ENCODE measurements at regions not wholly inside any gene's neighbourhood (a gene's known extent, or its start where the extent isn't known, plus 50 kb on each side); places are given as distances from the start of the nearest gene placed in this dataset.
"Not testable (repeated sequence)": the region's sequence is repeated elsewhere in the genome, so short reads cannot be mapped to it uniquely, and the experiment has no call there.

GRCh38 chr13:76295020-76295419 is 591.2 kb downstream of the KCTD12 start:
- DNase-seq (ENCODE audit: low read depth) = not testable (repeated sequence)

GRCh38 chr13:76293751-76294150 is 592.5 kb downstream of the KCTD12 start:
- no peak for DNase-seq (ENCODE audit: low read depth)

- DNase-seq (ENCODE audit: low read depth) = peak; percentile 16
Measured at GRCh38 chr13:76293346-76293745, 592.9 kb downstream of the KCTD12 start.

GRCh38 chr13:76292726-76293125 is 593.5 kb downstream of the KCTD12 start:
- no peak for DNase-seq (ENCODE audit: low read depth)

- DNase-seq (ENCODE audit: low read depth) = no peak
Measured at GRCh38 chr13:76292031-76292430, 594.2 kb downstream of the KCTD12 start.

GRCh38 chr13:76289558-76289957 is 596.6 kb downstream of the KCTD12 start:
- DNase-seq (ENCODE audit: low read depth) = no peak

GRCh38 chr13:76286178-76286577 is 600.0 kb downstream of the KCTD12 start:
- no peak for DNase-seq (ENCODE audit: low read depth)

GRCh38 chr13:76285463-76285862 is 600.7 kb downstream of the KCTD12 start:
- no peak for DNase-seq (ENCODE audit: low read depth)

GRCh38 chr13:76279766-76280165 is 606.4 kb downstream of the KCTD12 start:
- not testable (repeated sequence) for DNase-seq (ENCODE audit: low read depth)

- peak; percentile 3 for DNase-seq (ENCODE audit: low read depth)
Measured at GRCh38 chr13:76271728-76272232, 614.4 kb downstream of the KCTD12 start.

GRCh38 chr13:76268307-76268706 is 617.9 kb downstream of the KCTD12 start:
- not testable (repeated sequence) for DNase-seq (ENCODE audit: low read depth)

- DNase-seq (ENCODE audit: low read depth) = no peak
Measured at GRCh38 chr13:76267216-76267615, 619.0 kb downstream of the KCTD12 start.

- no peak for DNase-seq (ENCODE audit: low read depth)
Measured at GRCh38 chr13:76266561-76266960, 619.6 kb downstream of the KCTD12 start.

GRCh38 chr13:76250211-76250610 is 614.1 kb downstream of the LMO7 start:
- DNase-seq (ENCODE audit: low read depth) = no peak

GRCh38 chr13:76245920-76246319 is 609.8 kb downstream of the LMO7 start:
- DNase-seq (ENCODE audit: low read depth) = no peak

GRCh38 chr13:76245211-76245610 is 609.1 kb downstream of the LMO7 start:
- DNase-seq (ENCODE audit: low read depth) = no peak

- DNase-seq (ENCODE audit: low read depth) = not testable (repeated sequence)
Measured at GRCh38 chr13:76243120-76243519, 607.0 kb downstream of the LMO7 start.

GRCh38 chr13:76239031-76239680 is 603.0 kb downstream of the LMO7 start:
- DNase-seq (ENCODE audit: low read depth) = no peak

GRCh38 chr13:76231522-76232167 is 595.5 kb downstream of the LMO7 start:
- DNase-seq (ENCODE audit: low read depth) = no peak

GRCh38 chr13:76229281-76229680 is 593.2 kb downstream of the LMO7 start:
- peak; percentile 27 for DNase-seq (ENCODE audit: low read depth)

GRCh38 chr13:76226941-76227340 is 590.8 kb downstream of the LMO7 start:
- DNase-seq (ENCODE audit: low read depth) = no peak

GRCh38 chr13:76225815-76226489 is 589.8 kb downstream of the LMO7 start:
- peak; percentile 44 for DNase-seq (ENCODE audit: low read depth)

All from HT1080 (cell line).